HG02981 (cell line): ENCODE measurements at regions not wholly inside any gene's neighbourhood (a gene's known extent, or its start where the extent isn't known, plus 50 kb on each side); places are given as distances from the start of the nearest gene placed in this dataset.

Source experiments
- ATAC-seq: cut with Tn5 transposase; IDR thresholded peaks from one replicate; pipeline ENCODE4 v1.9.1; 2021; ENCODE audit warnings: mild to moderate bottlenecking, moderate library complexity; ENCODE audit not compliant: unreplicated experiment

GRCh38 chr1:47572731-47573430 lies 135.0 kb downstream of the FOXD2 start:
- ATAC-seq: no peak

- ATAC-seq: no peak
Observed at GRCh38 chr1:47574451-47575165, 136.8 kb downstream of the FOXD2 start.

- no peak for ATAC-seq
Observed at GRCh38 chr1:47575855-47576757, 138.3 kb downstream of the FOXD2 start.

- no peak for ATAC-seq
Observed at GRCh38 chr1:47576758-47577115, 138.9 kb downstream of the FOXD2 start.

GRCh38 chr1:47577303-47578025 lies 139.6 kb downstream of the FOXD2 start:
- no peak for ATAC-seq

GRCh38 chr1:47578026-47578720 lies 140.3 kb downstream of the FOXD2 start:
- ATAC-seq: no peak

- ATAC-seq: no peak
Observed at GRCh38 chr1:47578721-47579419, 141.0 kb downstream of the FOXD2 start.

- no peak for ATAC-seq
Observed at GRCh38 chr1:47579809-47580208, 142.0 kb downstream of the FOXD2 start.

- ATAC-seq: no peak
Observed at GRCh38 chr1:47580451-47580995, 142.7 kb downstream of the FOXD2 start.

- ATAC-seq: no peak
Observed at GRCh38 chr1:47582891-47583608, 145.2 kb downstream of the FOXD2 start.

- no peak for ATAC-seq
Observed at GRCh38 chr1:47584249-47584648, 146.4 kb downstream of the FOXD2 start.

- no peak for ATAC-seq
Observed at GRCh38 chr1:47585141-47585902, 147.5 kb downstream of the FOXD2 start.

GRCh38 chr1:47587891-47588582 lies 150.2 kb downstream of the FOXD2 start:
- no peak for ATAC-seq

GRCh38 chr1:47590523-47591225 lies 152.8 kb downstream of the FOXD2 start:
- no peak for ATAC-seq

- ATAC-seq: no peak
Observed at GRCh38 chr1:47591801-47592200, 154.0 kb downstream of the FOXD2 start.

- no peak for ATAC-seq
Observed at GRCh38 chr1:47592296-47593012, 154.6 kb downstream of the FOXD2 start.
